Stimulated activated CD4-positive, alpha-beta T cell treated with anti-CD3 and anti-CD28 coated beads, Interleukin-12 subunit alpha, Interleukin-12 subunit beta, amount 100 ng/mL, for 48 hours (primary cell): ENCODE measurements at regions not wholly inside any gene's neighbourhood (a gene's known extent, or its start where the extent isn't known, plus 50 kb on each side); places are given as distances from the start of the nearest gene placed in this dataset.

Experiments
- DNase-seq, 3 donors: peaks; one replicate each; pipeline ENCODE4 v3.0.0-alpha.2; 2020; ENCODE audit warnings: low read depth in 2 of 3, low spot score in 1 of 3

DNA sequence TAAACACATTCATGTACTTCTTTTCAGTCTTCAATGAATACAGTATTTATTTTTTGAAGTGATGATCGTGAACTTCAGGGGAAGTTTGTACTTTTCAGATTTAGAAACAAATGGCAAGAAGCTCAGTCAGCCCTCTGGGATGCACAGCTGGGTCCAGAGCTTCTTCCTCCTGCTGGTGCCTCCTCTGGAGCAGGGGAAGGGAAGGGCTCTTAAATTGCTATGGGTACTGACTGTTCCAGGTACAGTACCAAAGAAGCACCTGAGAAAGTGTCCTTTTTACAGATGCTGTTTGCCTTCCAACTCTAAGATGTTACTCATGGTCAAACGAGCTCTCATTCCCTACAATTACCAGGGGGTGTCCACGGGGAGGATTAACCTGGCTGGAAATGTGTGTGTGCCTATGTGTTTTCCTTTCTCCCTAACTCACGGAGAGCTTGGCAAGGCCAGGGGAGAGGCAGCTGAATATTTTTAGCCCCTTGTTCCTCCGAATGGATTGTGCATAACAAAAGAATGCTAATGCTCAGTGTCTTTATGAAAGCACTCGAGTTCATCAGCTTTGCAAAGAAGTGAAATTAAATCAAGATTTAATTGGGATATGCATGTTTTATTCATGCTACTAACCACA lies 313.7 kb upstream of the CADM1 start:
- no peak for DNase-seq

DNA sequence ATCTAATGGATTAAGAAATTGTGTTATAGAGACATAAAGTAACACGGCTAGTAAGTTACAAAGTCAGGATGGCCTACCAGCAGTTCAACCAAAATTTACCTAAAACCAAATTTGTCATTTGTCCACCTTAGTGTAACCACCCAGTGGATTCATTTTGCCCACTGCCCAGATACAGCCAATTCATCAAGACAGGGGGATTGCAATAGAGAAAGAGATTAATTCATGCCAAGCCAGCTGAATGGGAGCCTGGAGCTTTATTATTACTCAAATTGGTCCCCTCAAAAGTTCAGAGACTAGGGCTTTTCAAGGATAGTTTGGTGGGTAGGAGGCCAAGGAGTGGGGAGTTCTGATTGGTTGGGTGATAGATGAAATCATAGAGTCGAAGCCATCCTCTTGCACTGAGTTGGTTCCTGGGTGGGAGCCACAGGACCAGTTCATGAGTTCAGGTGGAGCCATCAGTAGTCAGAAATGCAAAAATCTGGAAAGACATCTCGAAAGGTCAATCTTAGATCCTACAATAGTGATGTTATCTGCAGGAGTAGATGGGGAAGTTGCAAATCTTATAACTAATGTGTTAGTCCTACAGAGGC lies 304.2 kb upstream of the CADM1 start:
- DNase-seq, result no peak

DNA sequence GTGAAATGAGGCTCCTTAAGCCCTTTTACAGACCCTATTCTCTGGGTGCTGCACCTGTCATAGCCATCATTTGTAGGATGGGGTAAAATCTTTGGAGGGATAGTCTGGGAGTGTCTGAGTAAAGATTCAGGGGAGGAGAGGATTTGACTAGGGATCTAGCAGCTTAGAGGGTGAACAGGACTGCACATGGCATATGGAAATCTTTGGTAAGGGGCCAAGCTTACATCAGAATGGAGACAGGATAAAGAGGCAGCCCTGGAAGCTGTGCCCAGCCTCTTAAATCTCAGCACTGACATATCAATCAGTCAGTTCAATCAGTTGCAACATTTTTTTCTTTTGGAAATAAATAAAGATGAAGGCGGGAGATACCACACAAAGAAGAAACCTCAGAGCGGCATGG lies 301.8 kb upstream of the CADM1 start:
- DNase-seq, result no peak

DNA sequence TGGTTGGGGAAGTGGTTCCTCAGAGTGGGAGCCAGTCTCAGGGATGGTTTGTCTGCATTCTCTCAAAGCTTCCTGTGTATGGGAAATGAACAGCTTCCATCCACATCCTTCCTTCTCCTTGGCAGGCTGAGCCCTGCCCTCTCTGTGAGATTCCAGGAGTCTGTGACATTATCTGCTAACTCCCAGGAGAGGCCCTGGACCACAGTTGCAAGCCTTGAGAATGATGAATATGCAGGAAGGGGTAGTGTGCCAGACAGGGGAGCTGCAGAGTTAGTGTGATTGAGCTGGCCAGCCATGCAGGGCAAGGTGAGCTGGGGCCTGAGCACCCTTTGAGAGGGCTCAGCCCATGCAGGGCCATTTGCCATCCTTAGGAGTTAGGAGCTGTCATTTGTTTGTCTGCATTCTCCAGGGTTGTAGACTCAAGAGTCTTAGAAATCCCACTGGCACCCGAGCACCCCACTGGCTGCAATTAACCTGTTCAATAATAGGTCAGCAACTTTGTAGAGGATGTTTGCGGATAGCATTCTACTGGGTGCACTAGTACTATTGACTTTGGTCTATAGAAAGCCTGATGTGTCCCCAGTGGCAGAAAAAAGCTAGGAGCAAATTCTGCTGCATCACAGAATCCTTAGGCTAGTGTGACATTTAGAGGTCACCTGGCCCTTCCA lies 299.0 kb upstream of the CADM1 start:
- DNase-seq, result no peak

DNA sequence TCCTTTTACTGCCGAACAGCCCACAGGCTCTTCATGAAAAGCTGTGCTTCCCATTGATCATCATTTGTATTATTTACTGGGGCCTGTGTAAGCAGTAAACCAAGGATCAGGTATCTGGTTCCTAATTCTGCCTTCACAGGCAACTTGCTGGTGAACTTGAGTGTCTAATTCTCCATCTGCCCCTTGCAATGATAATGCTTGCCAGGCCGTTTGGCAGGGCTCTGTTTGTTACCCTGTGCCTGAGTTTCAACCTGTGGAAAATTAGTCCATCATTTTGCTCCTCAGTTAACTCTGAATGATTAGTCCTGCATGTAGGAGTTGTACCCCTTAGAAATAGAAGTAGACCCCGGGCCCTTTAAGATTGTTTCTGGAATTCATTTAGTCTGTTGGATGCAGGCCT lies 298.4 kb upstream of the CADM1 start:
- DNase-seq, result no peak

DNA sequence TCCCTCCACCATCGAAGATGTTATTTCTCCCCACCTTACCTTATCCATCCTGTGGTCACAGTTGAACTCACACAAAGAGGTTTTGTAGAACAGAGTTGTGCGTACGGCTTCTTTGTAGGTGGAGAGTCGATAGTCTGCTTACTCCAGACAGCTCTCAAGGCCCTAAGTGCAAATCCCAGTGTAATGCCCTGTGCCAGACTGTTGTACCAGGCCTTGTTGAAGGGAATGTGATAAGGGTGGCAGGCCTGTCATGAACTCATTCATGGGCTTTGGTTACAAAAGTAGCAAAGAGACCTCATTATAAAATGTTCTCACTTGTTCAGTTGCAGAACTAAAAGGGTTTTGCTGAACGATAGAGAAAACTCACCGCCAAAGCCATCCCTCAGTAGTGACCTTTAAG lies 288.7 kb upstream of the CADM1 start:
- DNase-seq, result no peak

DNA sequence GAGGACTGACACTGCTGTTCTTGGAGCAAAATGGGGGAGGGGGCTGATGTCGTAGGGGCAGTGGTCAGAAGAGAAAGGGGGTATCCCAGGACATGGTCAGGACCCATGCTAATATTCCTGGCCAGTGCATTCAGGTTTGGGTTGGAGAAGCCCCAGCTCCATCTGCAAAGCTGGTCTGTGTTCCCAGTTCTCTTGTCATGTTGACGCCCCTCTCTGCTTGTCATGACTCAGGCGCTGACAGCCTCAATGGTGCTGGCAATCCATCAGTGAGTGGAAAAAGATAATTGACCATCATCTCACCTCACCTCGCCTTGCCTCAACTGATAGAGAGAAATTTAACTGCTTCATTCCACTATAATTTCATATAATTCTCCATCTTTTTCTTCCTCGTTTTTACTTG lies 283.1 kb upstream of the CADM1 start:
- no peak for DNase-seq

DNA sequence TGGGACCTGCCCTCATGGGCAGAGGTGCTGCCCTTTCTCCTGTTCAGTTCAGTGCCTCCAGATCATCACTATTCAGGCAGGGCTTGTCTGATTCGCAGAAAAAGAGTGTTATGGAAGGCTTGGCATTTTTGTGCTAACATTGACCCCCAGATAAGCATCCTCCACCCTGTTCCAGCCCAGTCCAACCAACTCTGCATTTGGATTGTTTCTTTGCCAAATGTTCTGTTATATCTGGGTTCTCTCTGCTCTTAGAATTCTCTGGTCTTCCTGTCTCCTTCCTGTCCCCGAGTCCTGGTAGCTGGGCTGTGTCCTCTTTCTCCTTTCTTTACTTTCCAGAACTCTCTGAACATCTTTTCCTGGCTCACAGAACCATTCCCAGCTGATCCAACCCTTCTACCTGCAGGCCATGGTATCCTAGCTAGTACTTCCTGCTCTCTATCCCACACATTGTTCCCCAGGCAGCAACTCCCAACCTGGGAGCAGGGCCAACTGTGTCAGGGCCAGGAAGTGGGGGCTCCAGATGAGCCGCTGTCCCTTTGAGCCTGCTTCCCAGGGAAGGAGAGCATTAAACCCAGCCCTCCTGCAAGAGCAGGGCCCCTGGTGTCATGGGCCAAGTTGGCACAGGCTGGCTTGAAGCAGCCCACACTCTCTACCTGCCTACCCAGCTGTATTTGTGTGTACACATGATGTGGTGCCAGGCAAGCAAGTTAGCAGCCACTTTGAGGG lies 280.7 kb upstream of the CADM1 start:
- DNase-seq, result no peak

DNA sequence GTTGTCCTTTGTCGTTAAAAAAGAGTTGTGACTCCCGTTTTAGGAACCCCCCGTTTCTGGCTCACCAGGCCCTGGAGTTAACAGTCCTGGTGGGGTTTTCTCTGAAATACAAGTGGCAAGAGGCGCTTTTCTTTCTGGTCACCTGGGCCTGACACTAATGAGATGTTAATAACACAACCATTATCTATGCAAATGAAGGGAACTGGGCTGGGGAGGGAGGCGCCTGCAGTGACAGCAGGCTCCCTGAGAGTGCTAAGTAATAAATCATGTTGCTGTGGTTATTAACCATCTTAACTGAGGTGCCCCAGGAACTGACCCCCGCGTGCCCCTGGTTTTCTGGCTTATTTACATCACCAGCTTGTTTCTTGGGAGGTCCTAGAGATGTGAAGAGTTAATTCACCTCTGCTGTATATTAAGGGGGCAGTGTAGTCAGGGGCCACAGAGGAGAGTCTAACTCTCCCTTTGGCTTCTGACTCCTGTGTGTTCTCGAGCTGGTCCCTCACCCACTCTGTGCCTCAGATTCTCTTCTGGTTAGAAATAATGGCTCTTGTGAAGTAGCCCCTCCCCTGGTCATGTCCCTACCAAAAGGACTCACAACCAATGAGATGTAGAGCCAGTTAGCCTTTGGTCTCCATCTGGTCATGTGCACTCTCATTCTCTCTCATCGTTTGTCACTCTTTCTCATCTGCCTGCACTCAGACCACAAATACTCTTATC lies 276.6 kb upstream of the CADM1 start:
- no peak for DNase-seq

DNA sequence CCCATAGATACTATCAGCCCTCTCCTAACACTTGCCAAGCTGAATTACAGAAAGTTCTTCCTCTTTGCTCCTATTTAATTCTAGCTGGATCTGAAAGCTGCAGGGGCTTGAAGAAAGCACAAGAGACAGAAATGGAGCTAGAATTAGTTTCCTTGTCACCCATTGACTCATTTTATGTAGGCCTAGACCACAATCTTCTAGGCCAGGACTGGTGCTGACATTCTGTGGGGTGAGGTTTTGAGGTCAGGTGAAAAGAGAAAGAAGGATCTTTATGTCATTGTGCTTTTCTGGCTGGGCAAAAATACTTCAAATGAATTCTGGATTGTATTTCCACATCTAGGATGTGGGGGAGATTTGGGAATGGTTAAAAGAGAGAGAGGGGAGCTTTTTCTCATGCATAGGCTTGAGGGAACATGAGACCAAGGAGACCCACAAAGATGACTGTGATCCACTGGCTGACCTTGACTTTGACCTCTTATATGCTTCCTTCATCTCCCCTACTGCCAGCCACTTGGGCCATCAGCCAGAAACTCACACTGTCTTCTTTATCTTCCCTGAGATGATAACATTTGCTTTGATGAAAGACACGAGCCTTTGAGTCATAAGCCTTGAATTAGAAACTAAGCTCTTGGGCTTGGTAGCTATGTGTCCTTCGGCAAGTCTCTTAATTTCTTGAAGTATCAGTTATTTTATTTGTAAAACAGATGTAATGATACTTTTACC lies 274.9 kb upstream of the CADM1 start:
- DNase-seq, result no peak

DNA sequence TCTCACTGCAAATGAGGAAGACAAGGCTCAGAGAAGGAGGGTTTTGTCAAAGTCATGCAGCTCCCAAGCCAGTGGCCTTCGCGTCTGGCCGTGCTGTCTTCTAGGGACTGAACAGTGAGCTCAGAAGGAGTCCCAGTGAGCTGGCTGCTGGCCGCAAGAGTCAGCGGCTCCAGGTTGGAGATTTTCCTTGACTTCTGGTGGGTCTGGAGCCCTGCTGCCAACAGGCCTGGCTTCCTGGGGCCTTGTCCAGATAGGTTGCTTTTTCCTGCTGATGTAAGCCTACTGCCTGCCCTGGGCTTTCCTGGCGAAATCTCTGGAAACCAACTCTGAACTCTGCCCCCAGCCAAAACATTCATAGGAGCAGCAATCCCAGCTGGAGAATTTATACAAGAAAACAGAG lies 272.7 kb upstream of the CADM1 start:
- no peak for DNase-seq

DNA sequence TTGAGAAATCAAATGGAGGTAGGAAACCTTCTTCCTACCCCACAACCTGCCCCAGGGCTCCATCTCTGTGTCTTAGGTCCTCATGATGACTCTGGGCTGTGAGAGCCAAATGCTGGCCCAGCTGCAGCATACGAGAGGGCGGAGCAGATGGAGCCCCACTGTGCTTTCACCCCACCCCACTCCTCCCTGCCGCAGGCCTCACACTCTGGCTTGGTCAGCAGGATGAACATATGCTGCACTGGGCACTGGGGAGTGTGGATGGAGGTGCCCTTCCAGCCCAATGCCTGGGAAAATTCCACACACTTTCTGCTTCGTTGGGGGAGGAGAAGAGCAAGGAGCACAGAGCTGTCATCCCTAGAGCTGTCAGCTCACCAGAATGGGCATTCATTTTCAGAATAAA lies 271.6 kb upstream of the CADM1 start:
- no peak for DNase-seq

DNA sequence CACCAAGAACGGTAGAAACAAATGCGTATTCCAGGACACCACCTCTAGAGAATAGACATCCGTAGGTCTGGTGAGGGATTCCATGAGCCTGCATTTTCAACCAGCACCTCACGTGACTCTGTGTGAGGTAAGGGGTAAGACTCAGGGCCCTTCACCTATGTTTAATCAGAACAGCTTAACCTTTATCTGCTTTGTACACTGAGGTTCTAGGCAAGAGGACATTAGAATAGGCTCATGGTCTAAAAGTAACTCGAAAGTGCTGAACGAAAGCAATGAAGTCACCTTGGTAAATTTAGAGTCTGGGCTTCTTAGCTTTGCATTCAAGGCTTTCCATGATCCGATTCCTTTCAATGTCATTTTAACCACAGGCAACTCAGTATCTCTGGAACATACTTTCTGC lies 270.5 kb upstream of the CADM1 start:
- no peak for DNase-seq

DNA sequence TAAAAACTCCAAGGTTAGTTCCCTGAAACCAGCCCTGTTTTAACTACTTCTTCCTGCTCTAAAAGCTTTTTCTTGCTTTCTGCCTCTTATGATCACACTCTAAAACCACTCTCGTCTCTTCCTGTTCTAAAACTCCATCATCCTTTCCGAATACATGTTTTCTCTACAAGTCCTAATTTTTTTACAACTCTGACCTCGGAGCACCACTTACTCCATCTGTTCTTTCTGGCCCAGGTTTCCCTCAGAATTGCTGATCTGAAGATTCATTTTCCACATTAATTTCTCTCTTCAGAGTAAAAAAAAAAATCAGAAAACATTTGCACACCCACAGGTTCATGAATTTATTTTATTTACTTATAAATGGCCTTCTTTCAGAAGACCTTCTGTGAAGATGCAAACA lies 265.7 kb upstream of the CADM1 start:
- no peak for DNase-seq

DNA sequence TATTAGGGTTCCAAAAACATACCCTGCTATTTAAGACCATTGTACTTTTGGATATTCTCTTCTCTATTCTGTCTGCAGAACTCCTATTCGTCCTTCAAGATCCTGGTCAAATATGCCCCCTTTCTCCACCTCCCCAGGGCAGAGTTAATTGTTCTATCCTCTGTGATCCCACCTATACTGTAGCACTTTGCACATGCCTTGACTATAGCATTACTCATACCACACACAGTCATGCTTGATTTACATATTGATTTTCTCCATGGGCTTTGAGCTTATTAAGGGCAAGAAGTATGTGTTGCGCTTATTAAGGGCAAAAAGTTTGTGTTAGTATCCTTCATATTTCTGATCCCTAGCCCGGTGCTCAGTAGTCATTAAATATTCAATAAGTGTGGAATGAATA lies 263.7 kb upstream of the CADM1 start:
- DNase-seq, result no peak

DNA sequence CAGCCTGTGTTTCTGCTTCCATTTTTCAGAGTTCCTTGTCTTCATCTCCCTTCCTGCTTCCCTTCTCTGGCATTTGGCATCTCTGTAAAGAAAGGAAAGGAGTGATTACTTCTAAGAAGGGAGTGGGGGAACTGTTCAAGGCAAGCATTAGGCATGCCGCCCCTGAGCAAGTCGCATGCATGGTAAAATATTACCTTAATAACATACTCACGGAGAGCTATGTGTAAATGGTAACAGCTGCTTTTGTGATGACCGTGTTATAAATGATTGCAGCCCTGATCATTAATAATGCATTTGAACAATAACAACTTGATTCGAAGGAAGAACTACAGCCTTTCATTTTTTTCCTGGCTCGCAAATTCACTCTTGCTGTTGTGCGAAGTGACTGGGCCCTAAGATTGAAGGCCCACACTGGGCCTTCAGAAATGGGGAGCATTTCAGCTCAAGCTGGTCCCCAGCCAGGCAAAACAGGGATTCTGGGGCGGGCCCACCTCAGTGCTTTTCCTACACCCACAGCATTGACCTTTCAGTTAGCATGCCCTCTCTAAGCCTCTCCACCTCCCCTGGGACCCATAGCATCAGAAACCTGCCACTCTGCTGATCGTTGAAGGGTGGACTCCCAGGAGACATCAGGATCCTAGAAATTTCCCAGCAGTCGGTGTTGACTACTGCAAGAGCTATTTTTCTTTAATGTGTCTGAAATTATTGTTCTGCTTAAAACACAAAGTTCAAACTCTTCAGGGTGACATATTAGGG lies 263.0 kb upstream of the CADM1 start:
- DNase-seq, result no peak

DNA sequence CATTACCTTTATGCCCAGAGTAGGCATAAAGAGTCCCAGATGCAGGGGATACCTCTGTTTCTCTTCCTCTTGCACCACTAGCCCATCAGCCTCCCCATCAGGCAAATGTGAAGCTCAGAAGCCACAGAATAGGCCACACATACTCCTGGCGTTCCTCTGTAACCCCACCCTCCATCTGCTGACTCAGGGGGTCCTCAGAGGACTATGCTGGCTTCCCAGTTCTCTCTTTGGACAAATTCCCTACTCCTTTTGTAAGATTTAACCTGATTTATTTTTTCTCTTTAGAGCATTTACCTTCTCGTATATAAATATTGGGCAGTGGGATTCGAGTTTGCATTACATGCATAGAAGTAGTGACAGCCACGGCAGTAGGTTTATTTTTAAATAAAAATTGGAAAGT lies 262.3 kb upstream of the CADM1 start:
- DNase-seq, result no peak

DNA sequence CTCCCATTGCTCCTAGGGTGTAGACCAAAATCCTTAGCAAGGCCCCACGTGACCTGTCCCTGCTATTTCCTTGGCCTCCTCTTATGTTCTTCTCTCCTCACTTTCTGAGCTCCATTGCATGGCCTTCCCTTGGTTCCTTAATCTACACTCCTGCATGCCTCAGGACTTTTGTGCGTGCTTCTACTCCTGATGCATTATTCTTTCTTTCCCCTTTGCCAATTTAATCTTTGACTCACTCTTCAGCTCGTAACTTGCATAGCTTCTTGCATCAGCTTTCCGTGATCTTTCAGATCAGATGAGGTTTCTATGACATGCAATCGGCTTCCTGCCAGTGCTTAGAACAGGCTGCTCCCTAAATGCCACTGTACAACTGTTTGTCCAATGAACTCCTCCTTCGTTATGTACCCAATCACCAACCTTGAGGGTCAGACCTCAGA lies 261.6 kb upstream of the CADM1 start:
- DNase-seq, result no peak

DNA sequence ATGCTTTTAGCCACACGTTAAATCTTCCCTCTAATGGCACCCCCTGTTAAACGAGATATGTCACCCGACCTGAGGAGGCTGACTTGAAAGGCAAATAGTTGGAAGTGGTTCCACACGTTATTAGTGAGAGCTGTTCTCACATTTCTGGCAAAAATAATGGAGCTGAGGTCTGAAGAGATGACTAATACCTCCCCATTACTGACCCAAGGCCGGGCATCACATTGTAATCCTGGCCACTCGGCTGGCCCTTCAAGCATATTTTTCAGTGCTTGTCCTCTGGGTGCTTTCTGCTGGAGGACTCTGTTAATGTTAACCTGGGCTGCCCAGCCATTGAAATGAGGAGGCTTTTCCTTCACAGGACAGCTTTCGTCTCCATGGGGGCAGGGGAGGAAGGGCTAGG lies 260.0 kb upstream of the CADM1 start:
- no peak for DNase-seq

DNA sequence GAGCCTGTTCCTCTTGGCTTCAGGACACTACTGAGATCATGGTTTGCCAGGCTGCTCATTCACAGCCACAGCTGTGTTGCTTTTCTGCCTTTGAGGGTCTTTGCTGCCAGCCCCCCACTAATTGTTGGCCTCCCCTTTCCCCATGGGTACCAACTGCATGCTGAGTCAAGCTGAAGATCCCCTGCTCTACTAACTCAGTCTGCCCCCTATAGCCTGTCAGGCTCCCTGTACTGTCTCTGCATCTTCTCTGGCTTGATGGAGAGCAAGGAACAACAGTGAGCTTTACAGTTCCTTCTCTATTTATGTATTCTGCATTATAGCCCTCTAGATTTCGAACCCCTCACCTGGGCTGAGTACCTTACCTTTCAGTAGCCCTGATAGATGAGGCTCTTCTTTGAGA lies 257.6 kb upstream of the CADM1 start:
- no peak for DNase-seq
